IPS-NIHi7 (cell line): ENCODE measurements at regions not wholly inside any gene's neighbourhood (a gene's known extent, or its start where the extent isn't known, plus 50 kb on each side); places are given as distances from the start of the nearest gene placed in this dataset.

Experiments
- DNase-seq: peaks from one replicate; pipeline ENCODE4 v3.0.0; 2012; ENCODE audit warnings: mixed read lengths; ENCODE audit errors: extremely low spot score

GRCh38 chrX:10021461-10022272 lies 54.5 kb downstream of the CLDN34 start:
- DNase-seq, result no peak

GRCh38 chrX:10022273-10022541 lies 55.0 kb downstream of the CLDN34 start:
- DNase-seq, result no peak

GRCh38 chrX:10022580-10023245 lies 55.6 kb downstream of the CLDN34 start:
- DNase-seq, result no peak

- no peak for DNase-seq
These were observed 56.7 kb downstream of the CLDN34 start for GRCh38 chrX:10023821-10024220.

- DNase-seq, result no peak
These were observed 58.8 kb downstream of the CLDN34 start for GRCh38 chrX:10025742-10026493.

- no peak for DNase-seq
These were observed 61.3 kb downstream of the CLDN34 start for GRCh38 chrX:10028283-10029104.

GRCh38 chrX:10030570-10030969 lies 63.4 kb downstream of the CLDN34 start:
- no peak for DNase-seq

GRCh38 chrX:10031746-10032145 lies 64.6 kb downstream of the CLDN34 start:
- no peak for DNase-seq

GRCh38 chrX:10032147-10032546 lies 65.0 kb downstream of the CLDN34 start:
- DNase-seq, result no peak

- no peak for DNase-seq
These were observed 66.3 kb downstream of the CLDN34 start for GRCh38 chrX:10033375-10034007.

GRCh38 chrX:10034740-10035260 lies 67.6 kb downstream of the CLDN34 start:
- DNase-seq, result no peak

- no peak for DNase-seq
These were observed 71.4 kb downstream of the CLDN34 start for GRCh38 chrX:10038585-10038984.

- DNase-seq, result no peak
These were observed 72.9 kb downstream of the CLDN34 start for GRCh38 chrX:10039821-10040793.

GRCh38 chrX:10040961-10041360 lies 73.8 kb downstream of the CLDN34 start:
- DNase-seq, result no peak

GRCh38 chrX:10041383-10041782 lies 74.2 kb downstream of the CLDN34 start:
- no peak for DNase-seq

GRCh38 chrX:10042055-10042454 lies 74.9 kb downstream of the CLDN34 start:
- no peak for DNase-seq

GRCh38 chrX:10043386-10043785 lies 76.2 kb downstream of the CLDN34 start:
- no peak for DNase-seq

- DNase-seq, result no peak
These were observed 76.9 kb downstream of the CLDN34 start for GRCh38 chrX:10044021-10044420.

- no peak for DNase-seq
These were observed 78.3 kb downstream of the CLDN34 start for GRCh38 chrX:10045327-10046000.
